ENCODE measurements at regions not wholly inside any gene's neighbourhood (a gene's known extent, or its start where the extent isn't known, plus 50 kb on each side); places are given as distances from the start of the nearest gene placed in this dataset.
A peak's percentile ranks its signal among the peaks of the same experiment; 100 is the strongest.

DNA sequence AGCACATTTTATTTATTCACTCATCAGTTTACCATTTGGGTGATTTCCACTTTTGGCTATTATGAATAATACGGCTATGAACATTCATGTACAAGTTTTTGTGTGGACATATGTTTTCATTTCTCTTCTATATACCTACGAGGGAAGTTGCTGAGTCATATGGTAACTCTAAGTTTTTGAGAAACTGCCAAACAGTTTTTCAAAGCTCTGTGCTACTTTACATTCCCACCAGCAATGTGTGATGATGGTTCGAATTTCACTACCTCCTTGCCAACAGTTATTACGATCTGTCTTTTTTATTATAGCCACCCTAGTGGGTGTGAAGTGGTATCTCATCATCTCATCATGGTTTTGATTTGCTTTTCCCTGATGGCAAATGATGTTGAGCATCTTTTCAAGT, 63.7 kb upstream of the MRTFB start:
- no peak overlapping the region for H3K4me3 ChIP-seq
- no peak overlapping the region for H3K27ac ChIP-seq
- no peaks in the 10 kb centered on the region for H3K27me3 ChIP-seq
- H3K4me1 ChIP-seq = peaks cover 0 to 4% of the 10 kb centered on the region in 2 donors
- intact Hi-C loops (cut with DNase I; ENCODE audit: low total_unique reads) = no loop called here
- no peaks in the 10 kb centered on the region for H3K36me3 ChIP-seq
- no peaks in the 10 kb centered on the region for H3K9me3 ChIP-seq
- no peak for DNase-seq (ENCODE audit: low spot score in 2 of 2)
- TF ChIP-seq POLR2AphosphoS5 (IDR thresholded peaks at IDR 0.05) (no peak), POLR2A (IDR thresholded peaks at IDR 0.05) (no peak)
- TF ChIP-seq, protein P1, sequence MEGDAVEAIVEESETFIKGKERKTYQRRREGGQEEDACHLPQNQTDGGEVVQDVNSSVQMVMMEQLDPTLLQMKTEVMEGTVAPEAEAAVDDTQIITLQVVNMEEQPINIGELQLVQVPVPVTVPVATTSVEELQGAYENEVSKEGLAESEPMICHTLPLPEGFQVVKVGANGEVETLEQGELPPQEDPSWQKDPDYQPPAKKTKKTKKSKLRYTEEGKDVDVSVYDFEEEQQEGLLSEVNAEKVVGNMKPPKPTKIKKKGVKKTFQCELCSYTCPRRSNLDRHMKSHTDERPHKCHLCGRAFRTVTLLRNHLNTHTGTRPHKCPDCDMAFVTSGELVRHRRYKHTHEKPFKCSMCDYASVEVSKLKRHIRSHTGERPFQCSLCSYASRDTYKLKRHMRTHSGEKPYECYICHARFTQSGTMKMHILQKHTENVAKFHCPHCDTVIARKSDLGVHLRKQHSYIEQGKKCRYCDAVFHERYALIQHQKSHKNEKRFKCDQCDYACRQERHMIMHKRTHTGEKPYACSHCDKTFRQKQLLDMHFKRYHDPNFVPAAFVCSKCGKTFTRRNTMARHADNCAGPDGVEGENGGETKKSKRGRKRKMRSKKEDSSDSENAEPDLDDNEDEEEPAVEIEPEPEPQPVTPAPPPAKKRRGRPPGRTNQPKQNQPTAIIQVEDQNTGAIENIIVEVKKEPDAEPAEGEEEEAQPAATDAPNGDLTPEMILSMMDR (IDR thresholded peaks at IDR 0.05) = no peak

DNA sequence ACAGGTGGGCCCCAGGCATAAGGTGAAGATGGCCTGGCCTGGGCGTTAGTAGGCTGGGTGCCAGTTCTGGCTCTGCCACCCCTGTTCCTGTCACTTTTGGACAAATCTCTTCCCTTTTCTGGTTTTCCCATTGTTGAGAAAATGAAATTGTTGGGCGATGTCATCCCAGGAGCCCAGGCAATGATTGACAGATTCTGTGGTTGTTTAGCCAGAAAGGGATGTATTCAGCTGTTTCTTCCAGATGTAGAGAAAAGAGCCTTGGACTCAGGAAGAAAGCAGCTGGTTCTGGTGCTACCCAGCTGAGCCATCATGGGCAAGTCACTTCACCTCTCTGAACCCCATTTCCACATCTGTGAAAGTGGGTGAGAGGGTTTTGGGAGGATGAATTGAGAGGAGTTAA, 60.1 kb upstream of the MRTFB start:
- no peaks in the 10 kb centered on the region for H3K4me1 ChIP-seq
- H3K27me3 ChIP-seq = no peaks in the 10 kb centered on the region
- no peak for DNase-seq (ENCODE audit: low spot score in 2 of 2)
- intact Hi-C loops (cut with DNase I; ENCODE audit: low total_unique reads) = no loop called here
- TF ChIP-seq POLR2AphosphoS5 (IDR thresholded peaks at IDR 0.05) (no peak), POLR2A (IDR thresholded peaks at IDR 0.05) (no peak)
- TF ChIP-seq, protein P1 (IDR thresholded peaks at IDR 0.05) = no peak
- H3K9me3 ChIP-seq = no peaks in the 10 kb centered on the region
- H3K36me3 ChIP-seq = no peaks in the 10 kb centered on the region
- no peak overlapping the region for H3K4me3 ChIP-seq
- H3K27ac ChIP-seq = no peak overlapping the region

DNA sequence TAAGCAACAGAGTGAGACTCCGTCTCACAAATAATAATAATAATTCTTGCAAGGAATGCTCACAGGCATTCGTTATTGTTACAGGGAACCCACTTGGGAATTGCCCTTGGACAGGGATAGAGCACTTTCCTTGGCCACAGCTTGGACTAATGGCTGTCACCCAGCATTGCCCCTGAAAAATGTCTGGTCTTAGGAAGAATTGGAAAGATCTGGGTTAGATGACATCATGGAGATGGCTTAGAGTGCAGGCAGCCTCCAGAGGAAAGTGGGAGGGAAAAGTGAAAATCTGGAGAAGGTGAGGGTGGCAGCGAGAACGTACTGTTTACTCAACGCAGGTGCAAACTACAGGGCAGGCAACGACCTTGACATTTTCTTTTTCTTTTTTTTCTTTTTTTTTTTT, 59.3 kb upstream of the MRTFB start:
- Histone ChIP-seq H3K27ac (no peak overlapping the region), H3K9me3 (no peaks in the 10 kb centered on the region), H3K36me3 (no peaks in the 10 kb centered on the region), H3K4me3 (no peak overlapping the region), H3K4me1 (no peaks in the 10 kb centered on the region), H3K27me3 (no peaks in the 10 kb centered on the region)
- no peak for DNase-seq (ENCODE audit: low spot score in 2 of 2)
- intact Hi-C loops (cut with DNase I; ENCODE audit: low total_unique reads) = no loop called here
- no peak for TF ChIP-seq POLR2AphosphoS5 (IDR thresholded peaks at IDR 0.05)
- TF ChIP-seq, protein P1 (IDR thresholded peaks at IDR 0.05) = no peak
- TF ChIP-seq POLR2A (IDR thresholded peaks at IDR 0.05) = no peak

DNA sequence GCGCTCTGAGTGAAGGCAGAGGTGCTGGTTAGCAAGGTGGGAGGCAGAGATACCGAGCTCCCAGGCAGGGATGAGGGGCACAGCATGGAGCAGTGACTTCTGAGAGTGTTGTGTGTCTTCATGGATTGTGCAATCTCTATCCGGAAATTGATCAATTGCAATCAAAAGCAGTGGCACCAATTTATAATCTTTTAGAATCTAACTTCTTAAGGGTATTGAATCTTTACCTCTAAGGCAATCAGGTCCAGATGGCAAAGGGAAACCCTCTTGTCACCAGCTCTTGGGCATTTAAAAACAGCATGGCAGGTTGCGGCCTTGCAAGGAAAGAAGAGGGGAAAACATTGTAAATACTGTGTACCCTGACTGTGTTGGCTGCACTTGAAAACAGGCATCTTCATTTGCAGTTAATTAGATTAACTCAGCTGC, 58.0 kb upstream of the MRTFB start:
- H3K27me3 ChIP-seq = no peaks in the 10 kb centered on the region
- H3K27ac ChIP-seq = peak overlapping the region; percentile 69 to 81
- TF ChIP-seq POLR2A (IDR thresholded peaks at IDR 0.05) = no peak
- TF ChIP-seq POLR2AphosphoS5 (IDR thresholded peaks at IDR 0.05) = peak in 1 of 3 donors; percentile 14
- no peak for DNase-seq (ENCODE audit: low spot score in 2 of 2)
- H3K4me3 ChIP-seq = peak overlapping the region in 1 of 3 donors; percentile 35
- H3K4me1 ChIP-seq = no peaks in the 10 kb centered on the region
- no peaks in the 10 kb centered on the region for H3K36me3 ChIP-seq
- H3K9me3 ChIP-seq = no peaks in the 10 kb centered on the region
- intact Hi-C loops (cut with DNase I; ENCODE audit: low total_unique reads) = no loop called here

DNA sequence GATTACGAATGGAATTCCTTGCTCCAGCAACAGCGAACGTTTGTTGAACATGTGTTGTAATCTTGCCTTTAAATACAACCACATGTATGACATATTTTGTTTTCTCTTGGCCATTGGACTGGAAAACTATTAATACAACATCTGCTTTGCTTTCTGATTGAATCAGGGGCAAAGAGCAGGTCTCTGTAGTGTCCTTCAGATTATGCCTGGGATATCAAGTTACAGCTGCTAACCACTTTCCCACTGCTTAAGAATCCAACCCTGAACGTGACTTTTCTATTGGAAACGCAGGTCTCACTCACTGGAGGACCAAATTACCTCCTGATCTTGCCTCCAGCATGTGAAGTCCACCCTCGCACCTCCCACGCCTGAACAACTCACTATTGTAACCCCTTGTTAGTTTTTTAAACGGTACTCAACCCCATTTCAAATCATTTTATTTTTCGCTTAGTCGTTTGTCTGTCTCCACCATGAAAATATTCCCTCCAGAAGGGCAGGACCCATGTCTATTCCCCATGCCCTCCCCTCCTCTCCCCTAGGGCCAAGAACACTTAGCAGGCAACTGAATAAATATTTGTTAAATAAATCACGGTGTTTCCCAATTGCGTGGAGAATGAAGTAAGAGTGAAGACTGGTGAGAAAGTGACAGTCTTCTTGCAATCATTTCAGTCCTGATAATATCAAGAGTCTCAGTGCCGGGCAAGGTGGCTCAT, 57.4 kb upstream of the MRTFB start:
- H3K4me1 ChIP-seq = no peaks in the 10 kb centered on the region
- intact Hi-C loops (cut with DNase I; ENCODE audit: low total_unique reads) = no loop called here
- no peaks in the 10 kb centered on the region for H3K36me3 ChIP-seq
- peak overlapping the region; percentile 69 to 81 for H3K27ac ChIP-seq
- no peak for DNase-seq (ENCODE audit: low spot score in 2 of 2)
- no peaks in the 10 kb centered on the region for H3K27me3 ChIP-seq
- no peaks in the 10 kb centered on the region for H3K9me3 ChIP-seq
- H3K4me3 ChIP-seq = peak overlapping the region in 1 of 3 donors; percentile 35
- TF ChIP-seq, protein P1 (IDR thresholded peaks at IDR 0.05) = no peak
- no peak for TF ChIP-seq POLR2A (IDR thresholded peaks at IDR 0.05)
- peak in 2 of 3 donors; percentile 33 to 50 for TF ChIP-seq POLR2AphosphoS5 (IDR thresholded peaks at IDR 0.05)
